ENCODE measurements at regions not wholly inside any gene's neighbourhood (a gene's known extent, or its start where the extent isn't known, plus 50 kb on each side); places are given as distances from the start of the nearest gene placed in this dataset.

- no peak overlapping the region for H3K27ac ChIP-seq
- no peaks in the 10 kb centered on the region for H3K27me3 ChIP-seq (replicated peaks)
- no peak for DNase-seq (ENCODE audit: low read depth in 1 of 2, low spot score in 2 of 2)
- H3K36me3 ChIP-seq: no peaks in the 10 kb centered on the region
- H3K9me3 ChIP-seq (replicated peaks): no peaks in the 10 kb centered on the region
- no peaks in the 10 kb centered on the region for H3K4me1 ChIP-seq (replicated peaks)
- H3K4me3 ChIP-seq: no peak overlapping the region
Observed at GRCh38 chr6:155584006-155584405, 128.4 kb upstream of the NOX3 start.

GRCh38 chr6:155582016-155582991, 126.7 kb upstream of the NOX3 start:
- DNase-seq (ENCODE audit: low read depth in 1 of 2, low spot score in 2 of 2): no peak
- Histone ChIP-seq H3K27ac (no peak overlapping the region), H3K36me3 (no peaks in the 10 kb centered on the region), H3K4me1 (replicated peaks) (no peaks in the 10 kb centered on the region), H3K27me3 (replicated peaks) (no peaks in the 10 kb centered on the region), H3K4me3 (no peak overlapping the region), H3K9me3 (replicated peaks) (no peaks in the 10 kb centered on the region)

GRCh38 chr6:155580904-155581303, 125.3 kb upstream of the NOX3 start:
- no peak overlapping the region for H3K4me3 ChIP-seq
- H3K9me3 ChIP-seq (replicated peaks): no peaks in the 10 kb centered on the region
- H3K36me3 ChIP-seq: no peaks in the 10 kb centered on the region
- no peaks in the 10 kb centered on the region for H3K4me1 ChIP-seq (replicated peaks)
- no peak overlapping the region for H3K27ac ChIP-seq
- no peak for DNase-seq (ENCODE audit: low read depth in 1 of 2, low spot score in 2 of 2)
- no peaks in the 10 kb centered on the region for H3K27me3 ChIP-seq (replicated peaks)

- Histone ChIP-seq H3K36me3 (no peaks in the 10 kb centered on the region), H3K4me3 (no peak overlapping the region), H3K9me3 (replicated peaks) (no peaks in the 10 kb centered on the region), H3K27ac (no peak overlapping the region), H3K4me1 (replicated peaks) (no peaks in the 10 kb centered on the region), H3K27me3 (replicated peaks) (no peaks in the 10 kb centered on the region)
- no peak for DNase-seq (ENCODE audit: low read depth in 1 of 2, low spot score in 2 of 2)
Observed at GRCh38 chr6:155578251-155578650, 122.6 kb upstream of the NOX3 start.

GRCh38 chr6:155561966-155562364, 106.3 kb upstream of the NOX3 start:
- Histone ChIP-seq H3K4me1 (replicated peaks) (no peaks in the 10 kb centered on the region), H3K9me3 (replicated peaks) (no peaks in the 10 kb centered on the region), H3K4me3 (no peak overlapping the region), H3K27me3 (replicated peaks) (no peaks in the 10 kb centered on the region), H3K36me3 (no peaks in the 10 kb centered on the region), H3K27ac (no peak overlapping the region)
- DNase-seq (ENCODE audit: low read depth in 1 of 2, low spot score in 2 of 2): no peak

- Histone ChIP-seq H3K4me1 (replicated peaks) (no peaks in the 10 kb centered on the region), H3K9me3 (replicated peaks) (no peaks in the 10 kb centered on the region), H3K27me3 (replicated peaks) (no peaks in the 10 kb centered on the region), H3K4me3 (no peak overlapping the region), H3K36me3 (no peaks in the 10 kb centered on the region), H3K27ac (no peak overlapping the region)
- DNase-seq (ENCODE audit: low read depth in 1 of 2, low spot score in 2 of 2): no peak
Observed at GRCh38 chr6:155561257-155561965, 105.8 kb upstream of the NOX3 start.

- no peak overlapping the region for H3K4me3 ChIP-seq
- H3K27ac ChIP-seq: no peak overlapping the region
- no peaks in the 10 kb centered on the region for H3K27me3 ChIP-seq (replicated peaks)
- no peaks in the 10 kb centered on the region for H3K36me3 ChIP-seq
- no peaks in the 10 kb centered on the region for H3K4me1 ChIP-seq (replicated peaks)
- H3K9me3 ChIP-seq (replicated peaks): no peaks in the 10 kb centered on the region
- no peak for DNase-seq (ENCODE audit: low read depth in 1 of 2, low spot score in 2 of 2)
Observed at GRCh38 chr6:155549928-155550327, 94.3 kb upstream of the NOX3 start.

GRCh38 chr6:155549028-155549798, 93.6 kb upstream of the NOX3 start:
- Histone ChIP-seq H3K4me3 (no peak overlapping the region), H3K27me3 (replicated peaks) (no peaks in the 10 kb centered on the region), H3K4me1 (replicated peaks) (no peaks in the 10 kb centered on the region), H3K27ac (no peak overlapping the region), H3K9me3 (replicated peaks) (no peaks in the 10 kb centered on the region), H3K36me3 (no peaks in the 10 kb centered on the region)
- DNase-seq (ENCODE audit: low read depth in 1 of 2, low spot score in 2 of 2): no peak

- no peak overlapping the region for H3K27ac ChIP-seq
- no peak for DNase-seq (ENCODE audit: low read depth in 1 of 2, low spot score in 2 of 2)
- no peaks in the 10 kb centered on the region for H3K4me1 ChIP-seq (replicated peaks)
- H3K36me3 ChIP-seq: no peaks in the 10 kb centered on the region
- H3K9me3 ChIP-seq (replicated peaks): no peaks in the 10 kb centered on the region
- H3K4me3 ChIP-seq: no peak overlapping the region
- H3K27me3 ChIP-seq (replicated peaks): no peaks in the 10 kb centered on the region
Observed at GRCh38 chr6:155548576-155548975, 92.9 kb upstream of the NOX3 start.

GRCh38 chr6:155544677-155545076, 89.0 kb upstream of the NOX3 start:
- Histone ChIP-seq H3K27me3 (replicated peaks) (no peaks in the 10 kb centered on the region), H3K36me3 (no peaks in the 10 kb centered on the region), H3K4me1 (replicated peaks) (no peaks in the 10 kb centered on the region), H3K4me3 (no peak overlapping the region), H3K9me3 (replicated peaks) (no peaks in the 10 kb centered on the region), H3K27ac (no peak overlapping the region)
- DNase-seq (ENCODE audit: low read depth in 1 of 2, low spot score in 2 of 2): no peak

- no peak for DNase-seq (ENCODE audit: low read depth in 1 of 2, low spot score in 2 of 2)
- H3K9me3 ChIP-seq (replicated peaks): no peaks in the 10 kb centered on the region
- no peaks in the 10 kb centered on the region for H3K27me3 ChIP-seq (replicated peaks)
- no peaks in the 10 kb centered on the region for H3K4me1 ChIP-seq (replicated peaks)
- no peaks in the 10 kb centered on the region for H3K36me3 ChIP-seq
- no peak overlapping the region for H3K27ac ChIP-seq
- H3K4me3 ChIP-seq: no peak overlapping the region
Observed at GRCh38 chr6:155543166-155543847, 87.7 kb upstream of the NOX3 start.

- Histone ChIP-seq H3K36me3 (no peaks in the 10 kb centered on the region), H3K27me3 (replicated peaks) (no peaks in the 10 kb centered on the region), H3K27ac (no peak overlapping the region), H3K4me3 (no peak overlapping the region), H3K9me3 (replicated peaks) (no peaks in the 10 kb centered on the region), H3K4me1 (replicated peaks) (no peaks in the 10 kb centered on the region)
- DNase-seq (ENCODE audit: low read depth in 1 of 2, low spot score in 2 of 2): no peak
Observed at GRCh38 chr6:155542036-155542435, 86.4 kb upstream of the NOX3 start.

- Histone ChIP-seq H3K27ac (no peak overlapping the region), H3K9me3 (replicated peaks) (no peaks in the 10 kb centered on the region), H3K4me3 (no peak overlapping the region), H3K4me1 (replicated peaks) (no peaks in the 10 kb centered on the region), H3K36me3 (no peaks in the 10 kb centered on the region), H3K27me3 (replicated peaks) (no peaks in the 10 kb centered on the region)
- no peak for DNase-seq (ENCODE audit: low read depth in 1 of 2, low spot score in 2 of 2)
Observed at GRCh38 chr6:155538708-155539390, 83.2 kb upstream of the NOX3 start.

Measured in SJSA1 (cell line).